Fibroblast of lung (primary cell): ENCODE measurements at regions not wholly inside any gene's neighbourhood (a gene's known extent, or its start where the extent isn't known, plus 50 kb on each side); places are given as distances from the start of the nearest gene placed in this dataset.

Experiments used
- DNase-seq, 2 donors: peaks; one replicate each; pipeline versions ENCODE4 v3.0.0 to v3.0.0-alpha.2; 2010; ENCODE audit warnings: low read depth in 2 of 2
- H2AFZ ChIP-seq: 2 replicates; pipeline ENCODE4 v1.5.1; 2012; ENCODE audit warnings: low read length, control low read depth, inconsistent platforms
- H3K27ac ChIP-seq: 2 replicates; pipeline ENCODE4 v1.5.1; 2011; ENCODE audit warnings: low read length, control low read depth; ENCODE audit not compliant: insufficient read depth
- H3K27me3 ChIP-seq: 2 replicates; pipeline ENCODE4 v1.5.1; 2011; ENCODE audit warnings: mild to moderate bottlenecking, low read length; ENCODE audit not compliant: control insufficient read depth, insufficient read depth
- H3K36me3 ChIP-seq: 2 replicates; pipeline ENCODE4 v1.5.1; 2011; ENCODE audit warnings: low read length; ENCODE audit not compliant: control insufficient read depth, insufficient read depth
- H3K4me1 ChIP-seq: 2 replicates; pipeline ENCODE4 v1.5.1; 2011; ENCODE audit warnings: low read length; ENCODE audit not compliant: control insufficient read depth, insufficient read depth; ENCODE audit errors: extremely low read depth
- H3K4me2 ChIP-seq: 2 replicates; pipeline ENCODE4 v1.5.1; 2011; ENCODE audit warnings: low read length, control low read depth; ENCODE audit not compliant: insufficient read depth; ENCODE audit errors: extremely low read depth
- H3K4me3 ChIP-seq, 4 experiments: fragments of 200-600 bp in 1 of 4; sonication (generic) in 1 of 4; replicated peaks in 1 of 4; 2 replicates each; pipeline ENCODE4 v1.5.1; 2011 to 2016; ENCODE audit warnings: low read length in 4 of 4, low read depth in 3 of 4, mild to moderate bottlenecking in 3 of 4, control low read depth in 2 of 4, inconsistent platforms in 1 of 4, mixed read lengths in 1 of 4; ENCODE audit not compliant: insufficient read depth in 1 of 4; ENCODE audit errors: control extremely low read depth in 1 of 4
- H3K79me2 ChIP-seq: 2 replicates; pipeline ENCODE4 v1.5.1; 2012; ENCODE audit warnings: mild to moderate bottlenecking, low read length, inconsistent platforms; ENCODE audit not compliant: control insufficient read depth, insufficient read depth
- H3K9ac ChIP-seq: 2 replicates; pipeline ENCODE4 v1.5.1; 2011; ENCODE audit warnings: mild to moderate bottlenecking, low read length, control low read depth; ENCODE audit not compliant: insufficient read depth
- H3K9me3 ChIP-seq: 2 replicates; pipeline ENCODE4 v1.5.1; 2012; ENCODE audit warnings: low read depth, low read length; ENCODE audit not compliant: control insufficient read depth, insufficient read depth
- H4K20me1 ChIP-seq: 2 replicates; pipeline ENCODE4 v1.5.1; 2011; ENCODE audit warnings: low read length; ENCODE audit not compliant: control insufficient read depth, insufficient read depth; ENCODE audit errors: extremely low read depth
- EZH2 ChIP-seq: IDR thresholded peaks from 2 replicates; pipeline ENCODE4 v1.5.1; 2012; ENCODE audit warnings: low read length, control low read depth, mild to moderate bottlenecking; ENCODE audit errors: missing control alignments
- TF ChIP-seq, protein P1 (sequence below), 2 donors: IDR thresholded peaks in 1 of 2; conservative IDR thresholded peaks in 1 of 2; 1 replicate in 1 of 2; 2 replicates in 1 of 2; pipeline ENCODE4 v1.5.1; 2011 to 2012; ENCODE audit warnings: low read length in 2 of 2, control low read depth in 1 of 2, inconsistent platforms in 1 of 2, low read depth in 1 of 2, mild to moderate bottlenecking in 1 of 2

DNA sequence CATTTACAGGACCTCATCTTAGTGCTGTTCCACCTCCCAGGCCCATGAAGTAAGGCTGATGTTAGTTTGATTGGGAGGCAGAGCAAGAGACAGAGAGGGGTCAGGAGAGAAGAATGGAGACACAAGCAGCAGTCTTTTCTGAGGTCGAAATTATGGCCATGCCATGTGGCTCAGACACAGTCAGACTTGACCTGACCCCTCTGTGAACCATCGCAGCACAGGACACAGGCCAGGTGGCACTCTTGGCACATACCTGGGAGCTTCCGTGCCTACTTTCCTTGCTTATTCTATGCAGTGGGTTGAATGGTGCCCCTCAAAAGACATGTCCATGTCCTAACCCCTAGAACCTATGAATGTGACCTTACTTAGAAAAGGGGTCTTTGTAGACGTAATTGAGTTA lies 254.9 kb downstream of the MAFB start:
- no peaks in the 10 kb centered on the region for H3K27me3 ChIP-seq
- H3K4me2 ChIP-seq, result no peak overlapping the region
- H3K9ac ChIP-seq, result no peak overlapping the region
- DNase-seq, result no peak
- H3K36me3 ChIP-seq, result no peaks in the 10 kb centered on the region
- H3K27ac ChIP-seq, result no peak overlapping the region
- no peak overlapping the region for H2AFZ ChIP-seq
- TF ChIP-seq, protein P1, sequence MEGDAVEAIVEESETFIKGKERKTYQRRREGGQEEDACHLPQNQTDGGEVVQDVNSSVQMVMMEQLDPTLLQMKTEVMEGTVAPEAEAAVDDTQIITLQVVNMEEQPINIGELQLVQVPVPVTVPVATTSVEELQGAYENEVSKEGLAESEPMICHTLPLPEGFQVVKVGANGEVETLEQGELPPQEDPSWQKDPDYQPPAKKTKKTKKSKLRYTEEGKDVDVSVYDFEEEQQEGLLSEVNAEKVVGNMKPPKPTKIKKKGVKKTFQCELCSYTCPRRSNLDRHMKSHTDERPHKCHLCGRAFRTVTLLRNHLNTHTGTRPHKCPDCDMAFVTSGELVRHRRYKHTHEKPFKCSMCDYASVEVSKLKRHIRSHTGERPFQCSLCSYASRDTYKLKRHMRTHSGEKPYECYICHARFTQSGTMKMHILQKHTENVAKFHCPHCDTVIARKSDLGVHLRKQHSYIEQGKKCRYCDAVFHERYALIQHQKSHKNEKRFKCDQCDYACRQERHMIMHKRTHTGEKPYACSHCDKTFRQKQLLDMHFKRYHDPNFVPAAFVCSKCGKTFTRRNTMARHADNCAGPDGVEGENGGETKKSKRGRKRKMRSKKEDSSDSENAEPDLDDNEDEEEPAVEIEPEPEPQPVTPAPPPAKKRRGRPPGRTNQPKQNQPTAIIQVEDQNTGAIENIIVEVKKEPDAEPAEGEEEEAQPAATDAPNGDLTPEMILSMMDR (conservative IDR thresholded peaks at IDR 0.05 in 1 of 2, IDR thresholded peaks at IDR 0.05 in 1 of 2; ENCODE audit: low read depth in 1 of 2, low read length in 2 of 2), result no peak
- no peak for TF ChIP-seq EZH2
- no peaks in the 10 kb centered on the region for H4K20me1 ChIP-seq
- H3K4me3 ChIP-seq, result no peak overlapping the region
- H3K9me3 ChIP-seq, result no peaks in the 10 kb centered on the region
- no peaks in the 10 kb centered on the region for H3K79me2 ChIP-seq
- no peaks in the 10 kb centered on the region for H3K4me1 ChIP-seq

DNA sequence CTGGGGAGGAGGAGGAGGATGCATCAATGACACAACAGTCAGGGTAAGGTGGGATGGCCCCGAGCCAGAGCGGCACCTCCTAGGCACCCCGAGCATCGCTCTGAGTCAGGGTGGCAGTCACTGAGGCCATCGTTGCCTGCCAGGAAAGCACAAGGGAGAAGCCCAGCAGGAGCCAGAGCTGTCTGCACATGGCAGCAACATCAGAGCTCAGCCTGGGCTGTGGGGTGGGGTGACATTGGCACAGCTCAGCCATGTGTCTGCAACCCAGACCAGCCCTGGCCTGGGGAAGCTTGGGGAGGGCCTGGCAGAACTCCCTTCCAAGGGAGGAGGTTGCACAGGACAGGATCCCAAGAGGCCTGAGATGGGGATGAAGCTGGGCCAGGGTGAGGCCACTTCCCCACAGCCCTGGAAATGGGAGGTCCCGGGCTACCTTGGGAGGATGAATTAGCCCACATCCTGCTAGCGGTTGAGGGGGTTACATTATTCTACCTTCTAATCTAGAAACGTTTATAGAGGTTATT lies 255.6 kb downstream of the MAFB start:
- H3K27ac ChIP-seq, result no peak overlapping the region
- TF ChIP-seq, protein P1 (conservative IDR thresholded peaks at IDR 0.05 in 1 of 2, IDR thresholded peaks at IDR 0.05 in 1 of 2; ENCODE audit: low read depth in 1 of 2, low read length in 2 of 2), result no peak
- no peak for TF ChIP-seq EZH2
- H3K4me3 ChIP-seq, result no peak overlapping the region
- H2AFZ ChIP-seq, result no peak overlapping the region
- no peaks in the 10 kb centered on the region for H3K4me1 ChIP-seq
- no peaks in the 10 kb centered on the region for H3K79me2 ChIP-seq
- no peak overlapping the region for H3K9ac ChIP-seq
- no peak overlapping the region for H3K4me2 ChIP-seq
- H4K20me1 ChIP-seq, result no peaks in the 10 kb centered on the region
- no peaks in the 10 kb centered on the region for H3K27me3 ChIP-seq
- no peaks in the 10 kb centered on the region for H3K36me3 ChIP-seq
- DNase-seq, result no peak
- H3K9me3 ChIP-seq, result no peaks in the 10 kb centered on the region

DNA sequence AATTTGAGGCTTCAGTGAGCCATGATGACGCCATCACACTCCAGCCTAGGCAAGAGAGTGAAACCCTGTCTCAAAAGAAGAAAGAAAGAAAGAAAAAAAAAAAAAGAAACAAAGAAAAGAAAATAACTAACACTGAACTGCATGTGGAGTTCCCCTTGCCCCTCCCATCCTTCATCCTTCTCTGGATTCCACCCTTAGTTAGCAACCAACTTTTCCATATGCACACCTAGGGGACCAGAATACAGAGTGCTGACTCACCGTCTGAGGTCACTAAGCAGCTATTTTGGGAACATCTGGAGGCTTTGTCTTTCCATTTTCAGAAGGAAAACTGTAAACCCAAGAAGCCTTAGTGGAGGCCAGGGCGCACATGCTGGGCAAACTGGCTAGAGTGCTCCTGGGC lies 257.4 kb downstream of the MAFB start:
- Histone ChIP-seq H3K79me2 (no peaks in the 10 kb centered on the region), H3K4me3 (no peak overlapping the region), H3K4me1 (no peaks in the 10 kb centered on the region), H4K20me1 (no peaks in the 10 kb centered on the region), H3K36me3 (no peaks in the 10 kb centered on the region), H3K27me3 (no peaks in the 10 kb centered on the region), H3K9ac (no peak overlapping the region), H2AFZ (no peak overlapping the region), H3K9me3 (no peaks in the 10 kb centered on the region), H3K27ac (no peak overlapping the region), H3K4me2 (no peak overlapping the region)
- TF ChIP-seq, protein P1 (conservative IDR thresholded peaks at IDR 0.05 in 1 of 2, IDR thresholded peaks at IDR 0.05 in 1 of 2; ENCODE audit: low read depth in 1 of 2, low read length in 2 of 2), result no peak
- no peak for TF ChIP-seq EZH2
- no peak for DNase-seq
